ENCODE measurements at regions not wholly inside any gene's neighbourhood (a gene's known extent, or its start where the extent isn't known, plus 50 kb on each side); places are given as distances from the start of the nearest gene placed in this dataset.
"Not testable (repeated sequence)": the region's sequence is repeated elsewhere in the genome, so short reads cannot be mapped to it uniquely, and the experiment has no call there.

GRCh38 chr1:88612292-88612691 lies 71.8 kb upstream of the PKN2 start:
- no peaks in the 10 kb centered on the region for H3K36me3 ChIP-seq (ENCODE audit: insufficient read depth, low read length)
- H3K4me3 ChIP-seq (ENCODE audit: low read depth, low read length, poor library complexity, severe bottlenecking) = no peak overlapping the region
- H3K9me2 ChIP-seq (ENCODE audit: low read depth, low read length) = no peaks in the 10 kb centered on the region
- no peaks in the 10 kb centered on the region for H3K79me2 ChIP-seq (ENCODE audit: insufficient read depth, low read length)
- H3K9me3 ChIP-seq (ENCODE audit: low read length) = no peaks in the 10 kb centered on the region
- no peak overlapping the region for H2AFZ ChIP-seq (ENCODE audit: low read length)
- TF ChIP-seq EZH2 (IDR thresholded peaks at IDR 0.05; ENCODE audit: borderline replicate concordance, low read length) (no peak), CTCF (IDR thresholded peaks at IDR 0.05; ENCODE audit: low read length) (no peak)
- H3F3A ChIP-seq (ENCODE audit: insufficient read depth, low read length) = no peaks in the 10 kb centered on the region
- no peak overlapping the region for H3K9ac ChIP-seq (ENCODE audit: low read length)
- H3K4me1 ChIP-seq (ENCODE audit: insufficient read depth, low read length, severe bottlenecking) = no peaks in the 10 kb centered on the region
- H3K4me2 ChIP-seq (ENCODE audit: low read length) = no peak overlapping the region
- H3K27me3 ChIP-seq (ENCODE audit: insufficient read depth, low read length) = no peaks in the 10 kb centered on the region
- no peaks in the 10 kb centered on the region for H4K20me1 ChIP-seq (ENCODE audit: insufficient read depth, low read length)
- H3K27ac ChIP-seq (ENCODE audit: low read depth, low read length, poor library complexity, severe bottlenecking) = no peak overlapping the region

- H3K27me3 ChIP-seq (ENCODE audit: insufficient read depth, low read length) = no peaks in the 10 kb centered on the region
- H3K9ac ChIP-seq (ENCODE audit: low read length) = no peak overlapping the region
- H3K4me1 ChIP-seq (ENCODE audit: insufficient read depth, low read length, severe bottlenecking) = no peaks in the 10 kb centered on the region
- H2AFZ ChIP-seq (ENCODE audit: low read length) = no peak overlapping the region
- H4K20me1 ChIP-seq (ENCODE audit: insufficient read depth, low read length) = no peaks in the 10 kb centered on the region
- H3K27ac ChIP-seq (ENCODE audit: low read depth, low read length, poor library complexity, severe bottlenecking) = no peak overlapping the region
- no peaks in the 10 kb centered on the region for H3K36me3 ChIP-seq (ENCODE audit: insufficient read depth, low read length)
- no peaks in the 10 kb centered on the region for H3K9me3 ChIP-seq (ENCODE audit: low read length)
- no peak overlapping the region for H3K4me2 ChIP-seq (ENCODE audit: low read length)
- TF ChIP-seq EZH2 (IDR thresholded peaks at IDR 0.05; ENCODE audit: borderline replicate concordance, low read length) (no peak), CTCF (IDR thresholded peaks at IDR 0.05; ENCODE audit: low read length) (no peak)
- no peak overlapping the region for H3K4me3 ChIP-seq (ENCODE audit: low read depth, low read length, poor library complexity, severe bottlenecking)
- no peaks in the 10 kb centered on the region for H3K9me2 ChIP-seq (ENCODE audit: low read depth, low read length)
- no peaks in the 10 kb centered on the region for H3F3A ChIP-seq (ENCODE audit: insufficient read depth, low read length)
- H3K79me2 ChIP-seq (ENCODE audit: insufficient read depth, low read length) = no peaks in the 10 kb centered on the region
Measured at GRCh38 chr1:88612773-88613172, 71.3 kb upstream of the PKN2 start.

- Histone ChIP-seq H3K4me2 (ENCODE audit: low read length) (no peak overlapping the region), H3K9ac (ENCODE audit: low read length) (no peak overlapping the region), H3K36me3 (ENCODE audit: insufficient read depth, low read length) (no peaks in the 10 kb centered on the region), H3K27ac (ENCODE audit: low read depth, low read length, poor library complexity, severe bottlenecking) (no peak overlapping the region), H3F3A (ENCODE audit: insufficient read depth, low read length) (no peaks in the 10 kb centered on the region), H4K20me1 (ENCODE audit: insufficient read depth, low read length) (no peaks in the 10 kb centered on the region), H2AFZ (ENCODE audit: low read length) (no peak overlapping the region), H3K9me3 (ENCODE audit: low read length) (peaks cover 4% of the 10 kb centered on the region; the same call in 1 of the 2 replicates), H3K27me3 (ENCODE audit: insufficient read depth, low read length) (no peaks in the 10 kb centered on the region), H3K4me3 (ENCODE audit: low read depth, low read length, poor library complexity, severe bottlenecking) (no peak overlapping the region), H3K4me1 (ENCODE audit: insufficient read depth, low read length, severe bottlenecking) (no peaks in the 10 kb centered on the region), H3K9me2 (ENCODE audit: low read depth, low read length) (no peaks in the 10 kb centered on the region), H3K79me2 (ENCODE audit: insufficient read depth, low read length) (no peaks in the 10 kb centered on the region)
- TF ChIP-seq EZH2 (IDR thresholded peaks at IDR 0.05; ENCODE audit: borderline replicate concordance, low read length) = no peak
- no peak for TF ChIP-seq CTCF (IDR thresholded peaks at IDR 0.05; ENCODE audit: low read length)
Measured at GRCh38 chr1:88618331-88618730, 65.7 kb upstream of the PKN2 start.

DNA sequence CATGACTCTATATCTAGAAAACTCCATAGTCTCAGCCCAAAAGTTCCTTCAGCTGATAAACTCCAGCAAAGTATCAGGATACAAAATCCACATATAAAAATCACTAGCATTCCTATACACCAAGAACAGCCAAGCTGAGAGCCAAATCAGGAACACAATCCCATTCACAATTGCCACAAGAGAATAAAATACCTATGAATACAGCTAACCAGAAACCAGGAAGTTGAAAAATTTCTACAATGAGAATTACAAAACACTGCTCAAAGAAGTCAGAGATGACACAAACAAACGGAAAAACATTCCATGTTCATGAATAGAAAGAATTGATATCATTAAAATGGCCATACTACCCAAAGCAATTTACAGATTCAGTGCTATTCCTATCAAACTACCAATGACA lies 61.0 kb upstream of the PKN2 start:
- H3K9me3 ChIP-seq (ENCODE audit: low read length); H3K4me3 ChIP-seq (ENCODE audit: low read depth, low read length, poor library complexity, severe bottlenecking); H3K79me2 ChIP-seq (ENCODE audit: insufficient read depth, low read length); H3K9me2 ChIP-seq (ENCODE audit: low read depth, low read length); H3K4me2 ChIP-seq (ENCODE audit: low read length); H4K20me1 ChIP-seq (ENCODE audit: insufficient read depth, low read length); H3K27me3 ChIP-seq (ENCODE audit: insufficient read depth, low read length); H2AFZ ChIP-seq (ENCODE audit: low read length); H3K36me3 ChIP-seq (ENCODE audit: insufficient read depth, low read length); H3K4me1 ChIP-seq (ENCODE audit: insufficient read depth, low read length, severe bottlenecking); H3K9ac ChIP-seq (ENCODE audit: low read length); H3F3A ChIP-seq (ENCODE audit: insufficient read depth, low read length); H3K27ac ChIP-seq (ENCODE audit: low read depth, low read length, poor library complexity, severe bottlenecking): not testable (repeated sequence)

All from OCI-LY1 (cell line).